HG03439 (cell line): ENCODE measurements at regions not wholly inside any gene's neighbourhood (a gene's known extent, or its start where the extent isn't known, plus 50 kb on each side); places are given as distances from the start of the nearest gene placed in this dataset.

Experiments
- ATAC-seq: cut with Tn5 transposase; IDR thresholded peaks from one replicate; pipeline ENCODE4 v1.9.1; 2021; ENCODE audit warnings: mild to moderate bottlenecking, moderate library complexity; ENCODE audit not compliant: unreplicated experiment

- no peak for ATAC-seq
Measured at GRCh38 chr2:120579916-120580685, 155.6 kb upstream of the GLI2 start.

- ATAC-seq, result no peak
Measured at GRCh38 chr2:120580709-120581108, 155.0 kb upstream of the GLI2 start.

GRCh38 chr2:120583121-120583520 lies 152.5 kb upstream of the GLI2 start:
- ATAC-seq, result no peak

- no peak for ATAC-seq
Measured at GRCh38 chr2:120583851-120584570, 151.7 kb upstream of the GLI2 start.

- no peak for ATAC-seq
Measured at GRCh38 chr2:120586507-120587278, 149.0 kb upstream of the GLI2 start.

DNA sequence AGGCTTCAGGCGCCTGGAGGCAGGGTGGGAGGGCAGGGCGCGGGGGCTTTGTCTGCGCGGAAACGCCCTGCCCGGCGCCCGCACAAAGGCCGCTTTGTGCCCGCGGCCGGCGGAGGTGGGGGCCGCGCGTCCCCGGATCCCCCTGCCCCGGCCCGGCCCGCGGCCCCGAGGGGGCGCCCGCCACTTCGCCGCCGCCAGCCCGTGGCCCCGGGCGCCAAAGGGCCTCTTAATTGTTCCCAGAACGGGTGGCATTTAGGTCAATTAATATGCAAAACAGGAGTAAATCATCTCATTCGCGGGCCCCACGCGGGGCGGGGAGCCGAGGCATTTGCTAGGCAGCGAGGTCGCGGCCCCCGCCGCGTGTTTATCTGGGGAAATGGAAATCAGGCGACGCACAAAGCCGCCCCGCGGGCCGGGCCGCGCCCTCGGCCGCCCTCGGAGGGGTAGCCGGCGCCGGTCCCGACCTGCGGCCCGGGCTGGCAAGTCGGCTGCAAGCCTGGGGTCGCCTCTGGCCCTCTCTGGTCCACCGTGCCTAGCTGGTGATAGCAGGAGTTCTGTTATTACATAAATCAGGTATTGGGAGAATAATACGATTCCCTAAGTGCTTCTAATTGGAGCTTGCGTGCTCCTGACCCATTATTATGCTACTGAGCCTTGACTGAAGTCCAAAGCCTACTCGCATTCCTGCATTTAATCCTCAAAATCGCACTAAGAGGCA lies 148.2 kb upstream of the GLI2 start:
- ATAC-seq, result no peak

DNA sequence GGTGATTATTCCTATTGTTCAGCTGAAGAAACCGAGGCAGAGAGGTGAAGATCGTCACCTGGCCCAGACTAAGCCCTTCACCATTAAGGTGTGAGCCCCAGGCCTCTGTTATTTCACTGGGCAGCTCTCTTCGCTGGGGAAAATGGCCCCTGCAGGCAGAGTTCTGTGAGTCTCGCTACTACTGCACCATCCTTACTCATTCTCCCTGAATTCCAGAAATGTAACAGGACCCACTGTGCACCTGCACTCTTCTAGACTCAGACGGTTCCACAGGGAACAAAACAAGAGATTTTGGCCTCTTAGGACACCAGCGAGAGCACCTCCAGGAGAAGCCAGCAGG lies 147.7 kb upstream of the GLI2 start:
- ATAC-seq, result no peak

DNA sequence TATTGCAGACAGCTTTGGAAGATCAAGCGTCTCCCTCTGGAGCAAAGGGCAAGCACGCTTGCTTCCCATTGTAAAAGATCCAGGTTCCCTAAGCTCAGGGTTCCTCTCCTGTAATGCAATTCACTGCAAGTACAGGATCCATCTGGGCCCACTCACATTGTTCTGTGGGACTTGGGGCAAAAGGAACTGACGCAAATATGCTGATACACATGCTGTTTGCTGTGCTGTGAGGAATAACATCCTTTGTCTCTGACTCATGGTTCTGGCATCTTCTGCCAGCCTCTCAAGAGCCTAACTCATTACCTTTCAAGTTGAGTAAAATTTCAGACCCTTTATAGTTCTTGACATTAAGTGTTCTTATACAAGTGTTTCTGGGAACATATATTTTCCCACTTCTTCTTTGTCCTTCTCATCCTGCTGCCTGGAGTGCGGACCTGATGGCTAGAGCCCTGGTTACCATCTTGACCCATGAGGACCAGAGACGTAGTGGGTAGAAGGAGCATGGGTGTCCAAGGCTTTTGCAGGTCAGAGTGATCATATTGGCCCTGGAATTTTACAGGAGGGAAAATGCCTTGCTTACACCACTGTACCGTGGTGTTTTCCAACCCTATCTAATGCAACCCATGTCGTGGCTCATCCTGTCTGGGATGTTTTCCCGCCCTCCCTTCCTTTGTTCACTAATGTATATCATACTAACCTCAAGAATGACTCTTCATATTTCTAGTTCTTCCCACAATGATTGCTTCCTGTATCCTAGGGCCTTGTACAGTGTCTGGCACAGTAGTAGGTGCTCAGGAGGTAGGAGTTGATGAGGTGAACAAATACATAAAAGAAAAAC lies 145.7 kb upstream of the GLI2 start:
- ATAC-seq, result no peak

GRCh38 chr2:120590841-120591240 lies 144.8 kb upstream of the GLI2 start:
- no peak for ATAC-seq

GRCh38 chr2:120591572-120591971 lies 144.1 kb upstream of the GLI2 start:
- no peak for ATAC-seq

DNA sequence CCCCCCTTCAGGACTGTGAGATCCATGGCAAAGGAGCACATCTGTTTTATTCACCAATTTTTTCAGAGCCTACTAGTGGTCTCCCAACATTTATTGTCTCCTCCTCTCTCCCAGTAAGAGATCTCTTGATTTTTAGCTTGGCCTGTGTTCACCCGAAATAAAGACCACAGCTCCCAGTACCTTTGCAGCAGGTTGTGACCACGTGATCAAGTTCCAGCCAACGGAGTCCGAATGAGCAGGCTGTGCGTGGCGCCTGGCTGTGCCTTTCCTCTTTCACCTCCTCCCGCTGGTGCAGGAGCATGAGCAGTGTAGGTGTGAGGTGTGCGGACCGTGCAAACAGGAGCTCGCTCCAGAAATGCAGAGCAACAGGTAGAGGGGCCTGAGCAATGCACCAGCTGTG lies 143.6 kb upstream of the GLI2 start:
- ATAC-seq, result no peak

GRCh38 chr2:120593921-120594686 lies 141.6 kb upstream of the GLI2 start:
- no peak for ATAC-seq

DNA sequence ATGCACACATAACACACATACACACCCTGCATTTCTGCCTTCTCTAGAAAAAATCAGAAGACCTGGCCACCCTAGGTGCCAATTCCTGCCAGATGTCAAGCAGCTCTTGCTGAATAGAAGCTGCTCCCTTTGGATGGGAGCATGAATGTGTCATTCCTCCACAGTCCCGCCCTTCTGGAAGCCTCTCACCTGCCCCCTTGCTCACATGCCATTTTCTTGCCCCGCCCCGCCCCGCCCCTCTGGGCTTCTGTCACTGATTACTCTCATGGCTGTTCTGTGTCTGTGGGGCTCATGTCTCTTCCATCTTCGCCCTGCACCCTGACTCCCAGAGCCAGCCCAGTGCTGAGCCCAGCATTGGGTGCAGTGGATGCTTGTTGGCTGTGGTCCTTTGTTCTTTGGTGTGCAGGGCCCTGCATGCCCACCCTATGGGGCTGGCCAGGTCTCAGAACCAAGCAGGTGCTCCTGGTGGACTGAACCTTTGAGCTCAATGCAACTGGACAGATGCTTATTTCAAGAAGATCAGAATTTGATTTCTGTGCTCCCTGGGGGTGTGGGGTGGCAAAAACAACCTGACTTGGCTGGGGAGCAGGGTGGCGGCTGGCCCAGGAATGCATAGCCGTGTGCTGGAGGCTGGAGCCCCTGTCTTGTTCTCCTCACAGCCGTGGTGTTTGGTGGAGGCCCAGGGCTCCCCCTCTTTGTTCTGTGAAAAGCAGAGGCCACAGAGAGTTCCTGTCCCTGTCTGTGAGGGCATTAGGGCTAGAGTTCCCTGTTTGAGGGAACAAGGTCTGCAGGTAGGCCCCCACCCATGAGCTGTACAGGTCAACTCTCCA lies 140.6 kb upstream of the GLI2 start:
- ATAC-seq, result no peak

- no peak for ATAC-seq
Measured at GRCh38 chr2:120595739-120596138, 139.9 kb upstream of the GLI2 start.

DNA sequence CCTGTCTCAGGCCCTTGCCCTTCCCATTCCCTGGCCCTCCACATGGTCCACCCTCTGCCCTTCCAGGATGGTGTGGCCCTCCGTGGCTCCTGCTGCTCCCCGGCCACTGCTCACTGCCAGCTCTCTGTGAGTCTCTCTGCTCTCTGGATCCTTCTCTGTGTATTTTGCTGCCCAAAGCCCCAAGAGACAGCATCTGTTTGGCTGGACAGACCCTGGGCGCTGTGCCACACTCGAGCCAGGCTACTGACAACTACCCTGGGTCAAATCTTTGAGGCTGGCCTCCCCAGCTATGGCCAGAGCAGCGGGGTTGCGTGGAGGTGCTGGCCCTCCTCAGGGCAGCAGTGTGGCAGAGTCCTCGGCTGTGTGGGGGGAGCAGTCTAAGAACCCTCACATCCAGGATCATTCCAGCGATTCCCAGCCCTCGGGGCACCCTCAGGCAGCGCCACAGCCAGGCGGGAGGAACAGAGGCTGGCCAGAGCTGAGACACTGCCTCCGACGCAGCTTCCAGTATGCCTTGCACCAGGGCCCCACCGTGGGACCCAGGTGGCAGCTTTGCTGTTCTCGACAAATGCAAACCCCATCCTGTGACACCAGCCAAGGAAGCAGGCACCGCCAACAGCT lies 139.4 kb upstream of the GLI2 start:
- no peak for ATAC-seq

DNA sequence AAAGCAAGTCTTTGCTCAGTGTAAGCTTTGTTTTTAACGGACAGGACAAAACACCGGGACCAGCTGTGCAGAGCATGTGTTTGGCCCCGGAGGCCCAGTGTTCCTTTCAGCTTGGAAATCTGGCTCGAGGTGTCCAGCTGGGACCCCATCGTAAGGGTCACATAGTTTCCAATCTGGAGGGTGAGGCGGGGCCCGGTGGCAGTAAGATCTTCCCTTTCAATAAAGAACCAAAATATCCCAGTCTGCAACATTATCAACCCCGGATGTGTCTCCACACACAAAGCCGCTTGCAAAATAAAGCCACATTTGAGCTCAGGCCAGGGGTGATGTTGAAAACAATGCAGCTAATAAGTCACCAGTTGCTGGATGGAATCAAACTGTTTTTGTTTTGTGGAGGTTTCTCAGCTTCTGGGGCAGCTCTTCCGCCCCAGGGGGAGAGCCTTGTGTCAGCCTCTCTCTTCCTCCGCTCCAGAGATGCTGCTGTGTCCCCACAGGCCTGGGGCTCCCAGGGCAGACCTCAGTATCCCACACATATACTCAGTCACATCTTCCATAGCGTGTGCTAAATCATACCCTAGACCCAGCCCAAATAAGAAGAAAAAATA lies 138.6 kb upstream of the GLI2 start:
- ATAC-seq, result no peak

DNA sequence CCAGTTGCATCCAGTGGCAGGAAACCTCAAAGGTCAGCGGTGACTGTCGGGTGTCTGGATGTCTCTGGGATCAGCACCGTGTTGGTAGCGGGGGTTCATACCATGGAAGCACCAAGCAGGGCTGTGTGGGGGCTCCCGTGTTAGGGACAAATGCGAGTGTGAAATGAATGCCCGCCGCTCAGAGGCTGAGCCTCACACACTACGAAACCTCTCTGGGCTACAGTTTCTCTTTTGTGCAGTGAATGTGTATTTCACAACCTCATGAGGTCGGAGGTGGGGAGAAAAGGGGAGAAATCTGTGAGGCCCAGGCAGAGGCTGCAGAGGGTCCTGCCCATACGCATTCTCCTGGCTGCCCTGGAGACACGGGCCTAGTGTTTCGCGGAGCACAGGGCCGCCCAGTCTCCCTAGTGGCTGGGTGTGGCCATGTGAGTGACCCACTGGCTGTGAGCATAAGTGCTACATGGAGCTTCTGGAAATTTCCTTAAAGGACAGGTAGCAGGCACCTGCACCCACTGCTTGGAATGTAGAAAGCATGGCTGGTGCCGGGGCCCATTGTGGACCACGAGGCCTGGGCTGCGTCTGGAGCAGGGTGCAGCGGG lies 138.0 kb upstream of the GLI2 start:
- ATAC-seq, result no peak
